K562 (cell line): ENCODE measurements at regions not wholly inside any gene's neighbourhood (a gene's known extent, or its start where the extent isn't known, plus 50 kb on each side); places are given as distances from the start of the nearest gene placed in this dataset.

Experiments used
- ATAC-seq: fragments of 200-7000 bp; cut with Tn5 transposase; 3 replicates; pipeline ENCODE4 v1.9.1; 2020; ENCODE audit warnings: moderate library complexity
- BruUV-seq: library from RNA; stranded (reverse); fragments of 400-500 nt; replicated peaks from 2 replicates; lab custom pipeline; 2021; lab: Mats Ljungman, UMichigan
- CTCF ChIA-PET: fragments of 300-600 bp; formaldehyde crosslinking; extraction: SDS; loops from one replicate; lab custom pipeline; 2021; ENCODE audit warnings: low intra/inter-chr PET ratio; lab: Yijun Ruan, JAX
- POLR2A ChIA-PET: fragments of 300-600, 350-650 bp; sonication (Branson Sonifier 250); formaldehyde crosslinking; extraction: SDS; loops from one replicate; lab custom pipeline; 2021; ENCODE audit warnings: antibody characterized with exemption, inconsistent platforms; lab: Yijun Ruan, JAX
- DNase-seq, 4 experiments: peaks; one replicate each; pipeline versions ENCODE4 v3.0.0 to v3.0.0-alpha.2; 2011 to 2018; ENCODE audit warnings: low spot score in 3 of 4, mixed read lengths in 3 of 4; ENCODE audit errors: extremely low read depth in 1 of 4
- FAIRE-seq: peaks from 2 replicates; lab custom pipeline; 2011; peaks lifted over from hg19 to GRCh38; lab: Jason Lieb, UNC
- H2AFZ ChIP-seq: 2 replicates; pipeline ENCODE4 v1.6.0; 2011; ENCODE audit warnings: low read depth, low read length, control low read depth, inconsistent platforms
- H3K27ac ChIP-seq: fragments of 200-600 bp; 3 replicates; pipeline ENCODE4 v1.8.0; 2011; ENCODE audit warnings: low read depth, mild to moderate bottlenecking, control low read depth, inconsistent platforms, low read length, moderate library complexity, mixed read lengths; ENCODE audit errors: extremely low read depth
- H3K27me3 ChIP-seq, 2 experiments: fragments of 300-600 bp in 1 of 2; 2 replicates in 1 of 2; 3 replicates in 1 of 2; pipeline versions ENCODE4 v1.6.0 to v1.8.0; 2011; ENCODE audit warnings: inconsistent platforms in 2 of 2, low read length in 2 of 2, mild to moderate bottlenecking in 1 of 2, mixed read lengths in 1 of 2, moderate library complexity in 1 of 2; ENCODE audit not compliant: control insufficient read depth in 2 of 2, insufficient read depth in 2 of 2
- H3K36me3 ChIP-seq: fragments of 300-600 bp; 3 replicates; pipeline ENCODE4 v1.8.0; 2011; ENCODE audit warnings: mild to moderate bottlenecking, low read length, inconsistent platforms; ENCODE audit not compliant: control insufficient read depth, insufficient read depth
- H3K4me1 ChIP-seq, 2 experiments: fragments of 200-600 bp in 1 of 2; replicated peaks in 1 of 2; 2 replicates in 1 of 2; 3 replicates in 1 of 2; pipeline versions ENCODE4 v1.5.1 to v1.8.0; 2011; ENCODE audit warnings: inconsistent platforms in 2 of 2, low read length in 2 of 2, mild to moderate bottlenecking in 1 of 2, mixed read lengths in 1 of 2, moderate library complexity in 1 of 2; ENCODE audit not compliant: control insufficient read depth in 2 of 2, insufficient read depth in 2 of 2
- H3K4me2 ChIP-seq: 2 replicates; pipeline ENCODE4 v1.6.1; 2011; ENCODE audit warnings: low read length, control low read depth, inconsistent platforms, mixed read lengths; ENCODE audit not compliant: insufficient read depth
- H3K4me3 ChIP-seq: fragments of 200-600 bp; sonication (generic), shearing (Covaris generic); 2 replicates; pipeline ENCODE4 v1.5.1; 2016; ENCODE audit warnings: control low read depth, inconsistent platforms
- H3K79me2 ChIP-seq: fragments of 200-600 bp; 3 replicates; pipeline ENCODE4 v1.8.0; 2011; ENCODE audit warnings: low read length, inconsistent platforms; ENCODE audit not compliant: control insufficient read depth, insufficient read depth
- H3K9ac ChIP-seq, 2 experiments: 2 replicates each; pipeline versions ENCODE4 v1.6.0 to v1.6.1; 2011; ENCODE audit warnings: low read depth in 2 of 2, low read length in 2 of 2, control low read depth in 1 of 2, inconsistent platforms in 1 of 2, mild to moderate bottlenecking in 1 of 2, mixed read lengths in 1 of 2; ENCODE audit not compliant: insufficient read depth in 1 of 2
- H3K9me1 ChIP-seq: one replicate; pipeline ENCODE4 v1.6.0; 2011; ENCODE audit warnings: inconsistent platforms, mild to moderate bottlenecking, low read length, moderate library complexity; ENCODE audit not compliant: control insufficient read depth, insufficient read depth
- H3K9me3 ChIP-seq: replicated peaks from 2 replicates; pipeline ENCODE4 v1.5.1; 2011; ENCODE audit warnings: low read depth, low read length, inconsistent platforms; ENCODE audit not compliant: control insufficient read depth, insufficient read depth
- H4K20me1 ChIP-seq: replicated peaks from 2 replicates; pipeline ENCODE4 v1.6.1; 2011; ENCODE audit warnings: low read length, inconsistent platforms, mixed read lengths; ENCODE audit not compliant: control insufficient read depth, insufficient read depth
- ARHGAP35 ChIP-seq: fragments of 450-650 bp; IDR thresholded peaks from 2 replicates; pipeline ENCODE4 v1.6.1; 2018; ENCODE audit not compliant: partially characterized antibody
- CTBP1 ChIP-seq: fragments of 450-650 bp; IDR thresholded peaks from 2 replicates; pipeline ENCODE4 v1.6.1; 2016; ENCODE audit warnings: borderline replicate concordance
- ELK3 ChIP-seq: fragments of 450-650 bp; formaldehyde crosslinking; IDR thresholded peaks from 2 replicates; pipeline ENCODE4 v1.4.0; 2020; ENCODE audit warnings: mild to moderate bottlenecking
- MBD1 ChIP-seq: fragments of 250-450 bp; sonication (Bioruptor Pico); IDR thresholded peaks from 2 replicates; pipeline ENCODE4 v1.8.0; 2022; ENCODE audit warnings: inconsistent platforms
- PTBP1 ChIP-seq: fragments of 200-400 bp; formaldehyde crosslinking; IDR thresholded peaks from 2 replicates; pipeline ENCODE4 v1.6.1; 2017; ENCODE audit warnings: low read depth, low read length
- RBM14 ChIP-seq: fragments of 200-400 bp; formaldehyde crosslinking; IDR thresholded peaks from 2 replicates; pipeline ENCODE4 v1.6.1; 2018; ENCODE audit warnings: low read depth, mild to moderate bottlenecking, low read length, moderate library complexity, borderline replicate concordance; ENCODE audit not compliant: insufficient read depth
- SRSF9 ChIP-seq: fragments of 200-400 bp; formaldehyde crosslinking; IDR thresholded peaks from 2 replicates; pipeline ENCODE4 v1.6.1; 2017; ENCODE audit warnings: low read depth, low read length, borderline replicate concordance
- ZNF609 ChIP-seq: sonication (generic); formaldehyde crosslinking; IDR thresholded peaks from 2 replicates; pipeline ENCODE4 v1.8.1; 2023; ENCODE audit warnings: missing genetic modification reagents, mild to moderate bottlenecking, borderline replicate concordance
- ZNF75A ChIP-seq: fragments of 450-650 bp; formaldehyde crosslinking; IDR thresholded peaks from 2 replicates; pipeline ENCODE4 v1.4.0; 2020; ENCODE audit warnings: mild to moderate bottlenecking
- WGBS: fragments of 100-300 bp; shearing (Covaris generic); methylation state at CpG from one replicate; pipeline ENCODE4 v1.1.6; 2016; ENCODE audit warnings: low coverage, mixed read lengths; ENCODE audit not compliant: insufficient coverage; ENCODE audit errors: missing lambda C conversion rate; 5-methylcytosine and 5-hydroxymethylcytosine counted together
- in situ Hi-C: fragments of 300-500 bp; cut with MboI; formaldehyde crosslinking; loops from 4 replicates; pipeline ENCODE4 v1.15.0; 2018; ENCODE audit warnings: inconsistent platforms, mixed read lengths
- intact Hi-C: fragments of 100-400 bp; cut with micrococcal nuclease; formaldehyde crosslinking; loops from 2 replicates; pipeline ENCODE4 v1.14.2; 2022

- Histone ChIP-seq H3K4me2 (no peak overlapping the region), H2AFZ (no peak overlapping the region), H3K27ac (no peak overlapping the region), H4K20me1 (no peaks in the 10 kb centered on the region), H3K9ac (no peak overlapping the region), H3K36me3 (no peaks in the 10 kb centered on the region), H3K9me1 (no peaks in the 10 kb centered on the region), H3K4me1 (no peaks in the 10 kb centered on the region), H3K4me3 (no peak overlapping the region), H3K79me2 (no peaks in the 10 kb centered on the region), H3K9me3 (no peaks in the 10 kb centered on the region), H3K27me3 (no peaks in the 10 kb centered on the region)
- TF ChIP-seq CTBP1 (no peak), ELK3 (CRISPR knock-in tag) (no peak), SRSF9 (no peak)
- WGBS: 0% methylated on average over 1 of the region's 1 CpG
- DNase-seq: no peak
- FAIRE-seq: no peak
- ChIA-PET CTCF (no interaction called here), POLR2A (no interaction called here)
- BruUV-seq: no TSS peak
- in situ Hi-C loops (no loop called here), intact Hi-C loops (no loop called here)
- ATAC-seq: no peak
Measured at GRCh38 chr6:92589996-92590395, 829.4 kb downstream of the EPHA7 start.

DNA sequence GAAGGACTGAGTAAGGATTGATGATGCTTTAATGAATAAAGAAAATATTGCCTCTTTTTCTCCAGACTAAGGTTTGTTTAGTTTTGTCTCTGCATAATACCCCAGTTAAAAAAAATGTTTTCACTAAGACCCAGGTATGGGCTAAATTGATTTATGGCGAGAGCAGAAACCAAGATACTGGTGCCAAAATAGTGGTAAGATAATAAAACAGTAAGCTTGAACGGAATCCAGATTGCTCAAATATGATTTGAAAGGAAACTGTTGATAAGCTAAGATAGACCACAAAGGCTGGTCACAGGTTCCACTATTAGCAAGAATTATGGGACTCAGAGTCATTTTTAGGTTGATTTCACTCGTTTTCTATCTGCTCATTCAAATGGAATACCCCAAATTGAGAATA lies 831.2 kb downstream of the EPHA7 start:
- ChIA-PET POLR2A (no interaction called here), CTCF (no interaction called here)
- H3K4me2 ChIP-seq: no peak overlapping the region
- 0% methylated on average over 3 of the region's 3 CpGs for WGBS
- ATAC-seq (no peak), DNase-seq (no peak), FAIRE-seq (no peak)
- no peaks in the 10 kb centered on the region for H3K9me3 ChIP-seq
- in situ Hi-C loops (no loop called here), intact Hi-C loops (no loop called here)
- H3K27me3 ChIP-seq: no peaks in the 10 kb centered on the region
- no peak overlapping the region for H3K27ac ChIP-seq
- no peak overlapping the region for H3K4me3 ChIP-seq
- BruUV-seq: no TSS peak
- no peaks in the 10 kb centered on the region for H3K9me1 ChIP-seq
- no peaks in the 10 kb centered on the region for H3K79me2 ChIP-seq
- no peak overlapping the region for H2AFZ ChIP-seq
- no peak overlapping the region for H3K9ac ChIP-seq
- no peaks in the 10 kb centered on the region for H4K20me1 ChIP-seq
- no peaks in the 10 kb centered on the region for H3K36me3 ChIP-seq
- H3K4me1 ChIP-seq: no peaks in the 10 kb centered on the region
- TF ChIP-seq ZNF609 (CRISPR knock-in tag): no peak
- TF ChIP-seq ZNF75A (CRISPR knock-in tag): no peak
- TF ChIP-seq MBD1 (CRISPR knock-in tag): no peak
- no peak for TF ChIP-seq ARHGAP35
- TF ChIP-seq RBM14: no peak
- no peak for TF ChIP-seq PTBP1
